WTC11 (cell line): ENCODE measurements at regions not wholly inside any gene's neighbourhood (a gene's known extent, or its start where the extent isn't known, plus 50 kb on each side); places are given as distances from the start of the nearest gene placed in this dataset.
"Not testable (repeated sequence)": the region's sequence is repeated elsewhere in the genome, so short reads cannot be mapped to it uniquely, and the experiment has no call there.

Experiments used
- ATAC-seq: fragments of 200-7000 bp; cut with Tn5 transposase; 2 replicates; pipeline ENCODE4 v1.10.0; 2021; ENCODE audit warnings: mild to moderate bottlenecking, moderate library complexity
- CTCF ChIA-PET: fragments of 300-600 bp; sonication (Branson Sonifier 250); formaldehyde crosslinking; loops from one replicate; lab custom pipeline; 2021; ENCODE audit warnings: antibody characterized with exemption; lab: Charles Lee
- POLR2A ChIA-PET: fragments of 350-600 bp; sonication (Branson Sonifier 250); formaldehyde crosslinking; loops from one replicate; lab custom pipeline; 2021; ENCODE audit warnings: antibody characterized with exemption; lab: Charles Lee
- DNase-seq: peaks from one replicate; pipeline ENCODE4 v3.0.0; 2021; ENCODE audit warnings: low spot score
- H3K27ac Mint-ChIP-seq: 2 replicates; pipeline ENCODE4 v1.8.0; 2021; ENCODE audit warnings: mixed read lengths
- H3K27me3 Mint-ChIP-seq: 2 replicates; pipeline ENCODE4 v1.8.0; 2021; ENCODE audit warnings: low read depth, mild to moderate bottlenecking, moderate library complexity, mixed read lengths
- H3K36me3 Mint-ChIP-seq: 2 replicates; pipeline ENCODE4 v1.8.0; 2021; ENCODE audit warnings: mixed read lengths
- H3K4me1 Mint-ChIP-seq: 2 replicates; pipeline ENCODE4 v1.8.0; 2022; ENCODE audit warnings: mixed read lengths
- H3K4me3 Mint-ChIP-seq: 2 replicates; pipeline ENCODE4 v1.8.0; 2021; ENCODE audit warnings: mild to moderate bottlenecking, moderate library complexity, mixed read lengths
- H3K9me3 Mint-ChIP-seq: 2 replicates; pipeline ENCODE4 v1.8.0; 2021; ENCODE audit warnings: mixed read lengths
- CBFB ChIP-seq: sonication (generic); formaldehyde crosslinking; IDR thresholded peaks from 2 replicates; pipeline ENCODE4 v1.8.1; 2022; ENCODE audit warnings: mild to moderate bottlenecking, low read depth, missing genetic modification reagents
- ELF4 ChIP-seq: sonication (generic); formaldehyde crosslinking; IDR thresholded peaks from 2 replicates; pipeline ENCODE4 v1.8.1; 2022; ENCODE audit warnings: low read depth, mild to moderate bottlenecking, moderate library complexity, missing genetic modification reagents
- FOXJ3 ChIP-seq: sonication (generic); formaldehyde crosslinking; IDR thresholded peaks from 2 replicates; pipeline ENCODE4 v1.9.0; 2021; ENCODE audit warnings: missing genetic modification reagents, mild to moderate bottlenecking, borderline replicate concordance
- GABPB1 ChIP-seq: sonication (generic); formaldehyde crosslinking; IDR thresholded peaks from 2 replicates; pipeline ENCODE4 v1.8.1; 2023; ENCODE audit warnings: mild to moderate bottlenecking, missing genetic modification reagents
- GRHL2 ChIP-seq: fragments of 250-450 bp; sonication (Bioruptor Pico); IDR thresholded peaks from 2 replicates; pipeline ENCODE4 v1.8.0; 2022; ENCODE audit warnings: mild to moderate bottlenecking, moderate library complexity; ENCODE audit not compliant: insufficient replicate concordance, severe bottlenecking
- NFE2L1 ChIP-seq: sonication (generic); formaldehyde crosslinking; IDR thresholded peaks from 2 replicates; pipeline ENCODE4 v1.8.1; 2023; ENCODE audit warnings: missing genetic modification reagents
- PRRX2 ChIP-seq: fragments of 250-450 bp; sonication (Bioruptor Pico); IDR thresholded peaks from 2 replicates; pipeline ENCODE4 v1.8.0; 2021; ENCODE audit warnings: mild to moderate bottlenecking
- RORB ChIP-seq: fragments of 250-450 bp; sonication (Bioruptor Pico); IDR thresholded peaks from 2 replicates; pipeline ENCODE4 v1.9.0; 2021; ENCODE audit warnings: mild to moderate bottlenecking
- SMAD3 ChIP-seq: sonication (generic); formaldehyde crosslinking; IDR thresholded peaks from 2 replicates; pipeline ENCODE4 v1.8.0; 2022; ENCODE audit warnings: missing genetic modification reagents, mild to moderate bottlenecking, borderline replicate concordance
- TP53 ChIP-seq: sonication (generic); formaldehyde crosslinking; IDR thresholded peaks from 2 replicates; pipeline ENCODE4 v1.8.1; 2023; ENCODE audit warnings: mild to moderate bottlenecking, missing genetic modification reagents
- ZBTB21 ChIP-seq: sonication (generic); formaldehyde crosslinking; IDR thresholded peaks from 2 replicates; pipeline ENCODE4 v1.8.1; 2023; ENCODE audit warnings: mild to moderate bottlenecking, missing genetic modification reagents, borderline replicate concordance
- ZMAT4 ChIP-seq: fragments of 250-450 bp; sonication (Bioruptor Pico); IDR thresholded peaks from 2 replicates; pipeline ENCODE4 v1.9.0; 2021; ENCODE audit warnings: mild to moderate bottlenecking
- ZNF532 ChIP-seq: fragments of 250-450 bp; sonication (Bioruptor Pico); IDR thresholded peaks from 2 replicates; pipeline ENCODE4 v1.9.0; 2021; ENCODE audit warnings: mild to moderate bottlenecking, borderline replicate concordance
- TF ChIP-seq, protein P1 (sequence below): sonication (generic); formaldehyde crosslinking; IDR thresholded peaks from 2 replicates; pipeline ENCODE4 v1.8.0; 2022; ENCODE audit warnings: mild to moderate bottlenecking, missing genetic modification reagents
- TF ChIP-seq, protein P2 (sequence below): sonication (generic); formaldehyde crosslinking; IDR thresholded peaks from 2 replicates; pipeline ENCODE4 v1.8.1; 2022; ENCODE audit warnings: low read depth, mild to moderate bottlenecking, moderate library complexity, missing genetic modification reagents, borderline replicate concordance

- no peak for ATAC-seq
- Mint-ChIP-seq H3K36me3 (peaks cover 45% of the 10 kb centered on the region), H3K27ac (no peak overlapping the region), H3K4me3 (no peak overlapping the region), H3K9me3 (peaks cover 44% of the 10 kb centered on the region), H3K27me3 (peaks cover 2% of the 10 kb centered on the region; the same call in 1 of the 2 replicates), H3K4me1 (no peaks in the 10 kb centered on the region)
- DNase-seq = no peak
- no peak for TF ChIP-seq FOXJ3 (CRISPR knock-in tag)
- no peak for TF ChIP-seq NFE2L1
- TF ChIP-seq GRHL2 (CRISPR knock-in tag) = no peak
- TF ChIP-seq SMAD3 = no peak
- TF ChIP-seq, protein P1, sequence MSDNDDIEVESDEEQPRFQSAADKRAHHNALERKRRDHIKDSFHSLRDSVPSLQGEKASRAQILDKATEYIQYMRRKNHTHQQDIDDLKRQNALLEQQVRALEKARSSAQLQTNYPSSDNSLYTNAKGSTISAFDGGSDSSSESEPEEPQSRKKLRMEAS (CRISPR knock-in tag) = no peak
- TF ChIP-seq ELF4 = no peak
- no peak for TF ChIP-seq GABPB1 (CRISPR knock-in tag)
- TF ChIP-seq CBFB (CRISPR knock-in tag) = no peak
- TF ChIP-seq PRRX2 (CRISPR knock-in tag) = no peak
- TF ChIP-seq RORB (CRISPR knock-in tag) = no peak
- no peak for TF ChIP-seq ZNF532 (CRISPR knock-in tag)
- no peak for TF ChIP-seq ZBTB21
- TF ChIP-seq, protein P2, sequence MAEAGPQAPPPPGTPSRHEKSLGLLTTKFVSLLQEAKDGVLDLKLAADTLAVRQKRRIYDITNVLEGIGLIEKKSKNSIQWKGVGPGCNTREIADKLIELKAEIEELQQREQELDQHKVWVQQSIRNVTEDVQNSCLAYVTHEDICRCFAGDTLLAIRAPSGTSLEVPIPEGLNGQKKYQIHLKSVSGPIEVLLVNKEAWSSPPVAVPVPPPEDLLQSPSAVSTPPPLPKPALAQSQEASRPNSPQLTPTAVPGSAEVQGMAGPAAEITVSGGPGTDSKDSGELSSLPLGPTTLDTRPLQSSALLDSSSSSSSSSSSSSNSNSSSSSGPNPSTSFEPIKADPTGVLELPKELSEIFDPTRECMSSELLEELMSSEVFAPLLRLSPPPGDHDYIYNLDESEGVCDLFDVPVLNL (CRISPR knock-in tag) = no peak
- no peak for TF ChIP-seq TP53 (CRISPR knock-in tag)
- no peak for TF ChIP-seq ZMAT4 (CRISPR knock-in tag)
- CTCF ChIA-PET = no interaction called here
- POLR2A ChIA-PET = no interaction called here
Observed at GRCh38 chr14:105733081-105734065, 207.0 kb downstream of the TMEM121 start.

GRCh38 chr14:105734241-105734640 lies 207.9 kb downstream of the TMEM121 start:
- H3K4me3 Mint-ChIP-seq, POLR2A ChIA-PET, H3K27ac Mint-ChIP-seq, H3K27me3 Mint-ChIP-seq, ATAC-seq, H3K4me1 Mint-ChIP-seq, DNase-seq, CTCF ChIA-PET: not testable (repeated sequence)
- peaks cover 38% of the 10 kb centered on the region for H3K36me3 Mint-ChIP-seq
- peaks cover 35% of the 10 kb centered on the region for H3K9me3 Mint-ChIP-seq

DNA sequence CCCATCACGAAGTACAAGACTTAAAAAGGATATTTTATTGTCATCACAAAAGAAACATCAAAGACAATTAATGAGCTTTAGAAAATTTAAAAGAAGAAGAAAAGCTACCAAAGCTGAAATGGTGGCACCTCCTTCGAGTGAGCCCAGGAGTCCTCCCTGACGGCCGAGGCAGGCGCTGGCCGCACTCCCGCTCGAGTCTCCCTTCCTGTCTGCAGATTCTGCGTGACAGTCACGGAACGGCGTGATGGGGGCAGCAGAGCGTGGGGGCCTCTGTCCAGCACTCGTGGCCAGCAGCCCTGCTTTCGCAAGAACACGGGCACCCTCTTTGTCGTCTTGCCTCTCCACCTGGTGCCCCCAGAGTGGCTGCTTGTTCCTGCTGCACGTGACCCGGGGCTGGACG lies 209.9 kb downstream of the TMEM121 start:
- H3K36me3 Mint-ChIP-seq = peaks cover 25% of the 10 kb centered on the region
- H3K27me3 Mint-ChIP-seq, H3K27ac Mint-ChIP-seq, ATAC-seq, DNase-seq, H3K4me3 Mint-ChIP-seq, CTCF ChIA-PET, H3K4me1 Mint-ChIP-seq, POLR2A ChIA-PET: not testable (repeated sequence)
- H3K9me3 Mint-ChIP-seq = peaks cover 20% of the 10 kb centered on the region
